ENCODE measurements at regions not wholly inside any gene's neighbourhood (a gene's known extent, or its start where the extent isn't known, plus 50 kb on each side); places are given as distances from the start of the nearest gene placed in this dataset.

- in situ Hi-C loops (cut with MboI; ENCODE audit: low sequenced_read_pairs), result no loop called here
- ChIA-PET POLR2A (ENCODE audit: unreplicated experiment) (interaction anchor here (0.6 kb wide), 1 partner anchor 541 kb away, joined by 4 read pairs; no protein-coding TSS in a partner anchor), CTCF (no interaction called here)
- Histone ChIP-seq H3K4me3 (ENCODE audit: insufficient read depth, low read depth, low read length) (no peak overlapping the region), H3K14ac (replicated peaks; ENCODE audit: low read depth, low read length) (no peak overlapping the region), H2BK120ac (ENCODE audit: low read depth, low read length) (no peak overlapping the region), H3K23ac (ENCODE audit: low read depth, low read length) (no peak overlapping the region), H3K18ac (ENCODE audit: low read depth, low read length) (no peak overlapping the region), H2AK5ac (ENCODE audit: low read depth, low read length) (no peak overlapping the region), H2BK5ac (ENCODE audit: low read depth, low read length, poor library complexity, severe bottlenecking) (no peak overlapping the region), H3K27me3 (ENCODE audit: control insufficient read depth, insufficient read depth, low read length) (no peaks in the 10 kb centered on the region), H3K9me1 (ENCODE audit: insufficient read depth, low read length) (no peaks in the 10 kb centered on the region), H3K36me3 (ENCODE audit: control insufficient read depth, insufficient read depth, low read length) (no peaks in the 10 kb centered on the region), H2BK20ac (ENCODE audit: low read depth, low read length) (no peak overlapping the region), H2AK9ac (replicated peaks; ENCODE audit: low read depth, low read length, poor library complexity) (no peak overlapping the region), H2BK15ac (ENCODE audit: low read depth, low read length) (no peak overlapping the region), H3K9ac (ENCODE audit: low read depth, low read length) (no peak overlapping the region), H4K8ac (ENCODE audit: low read depth in 2 of 2, low read length in 2 of 2) (0 out of 4 replicates have a peak overlapping the region, but pooled peaks of 1 of the 2 experiments have one; percentile 4), H4K91ac (ENCODE audit: insufficient read depth, low read depth, low read length) (no peak overlapping the region), H3K4ac (ENCODE audit: low read depth, low read length) (no peak overlapping the region), H3K4me1 (ENCODE audit: control insufficient read depth, insufficient read depth, low read length) (peaks cover 3% of the 10 kb centered on the region; the same call in 1 of the 2 replicates), H3K4me2 (ENCODE audit: low read depth, low read length) (no peak overlapping the region), H3K56ac (ENCODE audit: extremely low read depth, insufficient read depth, low read length) (no peak overlapping the region), H2AFZ (replicated peaks; ENCODE audit: low read length, poor library complexity) (no peak overlapping the region), H3K9me3 (ENCODE audit: control insufficient read depth, insufficient read depth, low read length) (no peaks in the 10 kb centered on the region), H4K20me1 (ENCODE audit: insufficient read depth, low read length) (no peaks in the 10 kb centered on the region), H4K5ac (ENCODE audit: low read depth, low read length) (no peak overlapping the region), H3K27ac (ENCODE audit: insufficient read depth, low read length) (no peak overlapping the region), H3K79me1 (ENCODE audit: low read depth in 1 of 2, low read length in 2 of 2) (no peaks in the 10 kb centered on the region)
- dilution Hi-C loops (cut with HindIII; ENCODE audit: low sequenced_read_pairs, unreplicated experiment), result no loop called here
- TF ChIP-seq MAFK (IDR thresholded peaks at IDR 0.05; ENCODE audit: low read depth, low read length) (no peak), NFE2L2 (IDR thresholded peaks at IDR 0.05; ENCODE audit: low read depth, low read length) (no peak), MAZ (IDR thresholded peaks at IDR 0.05; ENCODE audit: borderline replicate concordance, low read depth, low read length) (no peak)
- ATAC-seq (ENCODE audit: low read depth), result no peak
- BruUV-seq (replicated peaks), result no TSS peak
- no CpG with 5 or more reads among the region's 1 CpG for WGBS, 2 experiments (ENCODE audit: extremely low coverage in 2 of 2, insufficient read length in 1 of 2)
- intact Hi-C loops (cut with micrococcal nuclease), result no loop called here
- DNase-seq, result no peak
Measured at GRCh38 chr12:24718617-24719016, 230.3 kb downstream of the BCAT1 start.

All from IMR-90 (cell line).